GM23338 (cell line): ENCODE measurements at regions not wholly inside any gene's neighbourhood (a gene's known extent, or its start where the extent isn't known, plus 50 kb on each side); places are given as distances from the start of the nearest gene placed in this dataset.

Source experiments
- ATAC-seq: fragments of 200-7000 bp; cut with Tn5 transposase; 3 replicates; pipeline ENCODE4 v1.9.1; 2020
- DNase-seq: peaks from one replicate; pipeline ENCODE4 v3.0.0-alpha.2; 2015; ENCODE audit warnings: low spot score
- H2AFZ ChIP-seq: fragments of 200-600 bp; sonication (generic); 2 replicates; pipeline ENCODE4 v1.8.0; 2016; ENCODE audit warnings: antibody characterized with exemption, mild to moderate bottlenecking, moderate library complexity
- H3F3A ChIP-seq: fragments of 200-600 bp; sonication (generic); replicated peaks from 2 replicates; pipeline ENCODE4 v1.8.0; 2017; ENCODE audit warnings: antibody characterized with exemption, mixed run types, low read depth
- H3K27ac ChIP-seq: fragments of 200-600 bp; sonication (generic); 2 replicates; pipeline ENCODE4 v1.6.1; 2016; ENCODE audit warnings: low read depth
- H3K27me3 ChIP-seq: fragments of 200-600 bp; sonication (generic); 2 replicates; pipeline ENCODE4 v1.8.0; 2016; ENCODE audit warnings: mild to moderate bottlenecking, mixed run types, moderate library complexity; ENCODE audit not compliant: insufficient read depth
- H3K36me3 ChIP-seq: fragments of 200-600 bp; sonication (generic); 2 replicates; pipeline ENCODE4 v1.8.0; 2016; ENCODE audit warnings: mild to moderate bottlenecking; ENCODE audit not compliant: insufficient read depth
- H3K4me1 ChIP-seq: fragments of 200-600 bp; sonication (generic); 2 replicates; pipeline ENCODE4 v1.8.0; 2016; ENCODE audit warnings: mild to moderate bottlenecking, moderate library complexity; ENCODE audit not compliant: insufficient read depth
- H3K4me2 ChIP-seq: fragments of 200-600 bp; sonication (generic); 2 replicates; pipeline ENCODE4 v1.7.1; 2017; ENCODE audit warnings: mixed run types
- H3K4me3 ChIP-seq: fragments of 200-600 bp; sonication (generic); 2 replicates; pipeline ENCODE4 v1.6.1; 2016; ENCODE audit warnings: mixed run types
- H3K79me2 ChIP-seq: fragments of 200-600 bp; sonication (generic); replicated peaks from 2 replicates; pipeline ENCODE4 v1.8.0; 2017; ENCODE audit warnings: mild to moderate bottlenecking; ENCODE audit not compliant: insufficient read depth
- H3K9me2 ChIP-seq: fragments of 200-600 bp; sonication (generic); 2 replicates; pipeline ENCODE4 v1.8.0; 2017; ENCODE audit not compliant: insufficient read depth
- H4K20me1 ChIP-seq: fragments of 200-600 bp; sonication (generic); replicated peaks from 2 replicates; pipeline ENCODE4 v1.8.0; 2017; ENCODE audit warnings: mild to moderate bottlenecking; ENCODE audit not compliant: insufficient read depth
- H3K27ac Mint-ChIP-seq: 2 replicates; pipeline ENCODE4 v1.8.0; 2020; ENCODE audit warnings: inconsistent platforms, mild to moderate bottlenecking, moderate library complexity, mixed read lengths
- H3K27me3 Mint-ChIP-seq: 3 replicates; pipeline ENCODE4 v1.8.0; 2022; ENCODE audit warnings: low read depth, mild to moderate bottlenecking, moderate library complexity, mixed read lengths, inconsistent platforms; ENCODE audit not compliant: insufficient read depth, poor library complexity
- H3K36me3 Mint-ChIP-seq: 3 replicates; pipeline ENCODE4 v1.8.0; 2021; ENCODE audit warnings: low read depth, mild to moderate bottlenecking, inconsistent platforms, moderate library complexity, mixed read lengths
- H3K4me1 Mint-ChIP-seq: 3 replicates; pipeline ENCODE4 v1.8.0; 2020; ENCODE audit warnings: mild to moderate bottlenecking, inconsistent platforms, mixed read lengths
- H3K4me3 Mint-ChIP-seq: 3 replicates; pipeline ENCODE4 v1.8.0; 2021; ENCODE audit warnings: moderate library complexity, mild to moderate bottlenecking, inconsistent platforms, mixed read lengths
- H3K9me3 Mint-ChIP-seq: 3 replicates; pipeline ENCODE4 v1.8.0; 2020; ENCODE audit warnings: moderate library complexity, mild to moderate bottlenecking, inconsistent platforms, mixed read lengths
- NANOG ChIP-seq: IDR thresholded peaks from 2 replicates; pipeline ENCODE4 v1.6.1; 2016; ENCODE audit warnings: antibody characterized with exemption, borderline replicate concordance
- POLR2AphosphoS5 ChIP-seq: IDR thresholded peaks from 2 replicates; pipeline ENCODE4 v1.6.1; 2016; ENCODE audit warnings: antibody characterized with exemption, low read depth
- STAT1 ChIP-seq: IDR thresholded peaks from one replicate; pipeline ENCODE4 v1.6.1; 2016; ENCODE audit warnings: antibody characterized with exemption; ENCODE audit not compliant: unreplicated experiment
- TF ChIP-seq, protein P1 (sequence below), 2 experiments: fragments of 200-600 bp in 1 of 2; sonication (generic) in 1 of 2; conservative IDR thresholded peaks; 2 replicates each; pipeline versions ENCODE4 v1.5.1 to v1.6.1; 2016 to 2017; ENCODE audit warnings: antibody characterized with exemption in 2 of 2, low read depth in 2 of 2, mild to moderate bottlenecking in 2 of 2, moderate library complexity in 1 of 2

DNA sequence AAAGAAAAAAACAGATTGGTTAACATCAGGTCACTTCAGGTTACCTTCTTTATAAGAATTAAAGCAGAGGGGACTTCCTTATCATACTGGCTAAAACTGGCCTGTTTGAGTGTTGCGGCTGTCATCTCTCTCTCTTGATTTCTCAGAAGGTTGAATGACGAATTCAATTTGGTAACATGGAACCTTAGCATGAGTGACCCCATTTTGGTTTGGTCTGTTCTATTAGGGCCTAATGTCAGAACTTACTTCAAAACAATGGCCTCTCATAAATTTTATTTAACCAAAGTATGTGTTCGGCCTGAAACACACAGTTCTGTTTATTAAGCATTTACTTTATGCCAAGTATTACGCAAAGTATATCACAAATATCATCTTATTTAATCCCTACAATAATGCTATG is 147.5 kb downstream of the CAAP1 start:
- Histone ChIP-seq H3K36me3 (no peaks in the 10 kb centered on the region), H3K27me3 (no peaks in the 10 kb centered on the region), H3K9me2 (no peaks in the 10 kb centered on the region), H3K4me3 (no peak overlapping the region), H3K4me2 (no peak overlapping the region), H3K4me1 (peaks cover 42% of the 10 kb centered on the region), H3F3A (no peaks in the 10 kb centered on the region), H2AFZ (no peak overlapping the region), H4K20me1 (no peaks in the 10 kb centered on the region), H3K27ac (0 out of 2 replicates have a peak overlapping the region, but pooled peaks have one; percentile 92), H3K79me2 (no peaks in the 10 kb centered on the region)
- peaks cover 13% of the 10 kb centered on the region; the same call in 2 of the 3 replicates for H3K36me3 Mint-ChIP-seq
- peaks cover 44% of the 10 kb centered on the region for H3K4me1 Mint-ChIP-seq
- H3K9me3 Mint-ChIP-seq = peaks cover 15% of the 10 kb centered on the region; the same call in 2 of the 3 replicates
- peaks cover 3% of the 10 kb centered on the region for H3K27me3 Mint-ChIP-seq
- TF ChIP-seq, protein P1, sequence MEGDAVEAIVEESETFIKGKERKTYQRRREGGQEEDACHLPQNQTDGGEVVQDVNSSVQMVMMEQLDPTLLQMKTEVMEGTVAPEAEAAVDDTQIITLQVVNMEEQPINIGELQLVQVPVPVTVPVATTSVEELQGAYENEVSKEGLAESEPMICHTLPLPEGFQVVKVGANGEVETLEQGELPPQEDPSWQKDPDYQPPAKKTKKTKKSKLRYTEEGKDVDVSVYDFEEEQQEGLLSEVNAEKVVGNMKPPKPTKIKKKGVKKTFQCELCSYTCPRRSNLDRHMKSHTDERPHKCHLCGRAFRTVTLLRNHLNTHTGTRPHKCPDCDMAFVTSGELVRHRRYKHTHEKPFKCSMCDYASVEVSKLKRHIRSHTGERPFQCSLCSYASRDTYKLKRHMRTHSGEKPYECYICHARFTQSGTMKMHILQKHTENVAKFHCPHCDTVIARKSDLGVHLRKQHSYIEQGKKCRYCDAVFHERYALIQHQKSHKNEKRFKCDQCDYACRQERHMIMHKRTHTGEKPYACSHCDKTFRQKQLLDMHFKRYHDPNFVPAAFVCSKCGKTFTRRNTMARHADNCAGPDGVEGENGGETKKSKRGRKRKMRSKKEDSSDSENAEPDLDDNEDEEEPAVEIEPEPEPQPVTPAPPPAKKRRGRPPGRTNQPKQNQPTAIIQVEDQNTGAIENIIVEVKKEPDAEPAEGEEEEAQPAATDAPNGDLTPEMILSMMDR (conservative IDR thresholded peaks at IDR 0.05; ENCODE audit: low read depth in 2 of 2) = no peak
- TF ChIP-seq POLR2AphosphoS5 = no peak
- no peak overlapping the region for H3K4me3 Mint-ChIP-seq
- no peak overlapping the region for H3K27ac Mint-ChIP-seq
- DNase-seq (no peak), ATAC-seq (no peak)

DNA sequence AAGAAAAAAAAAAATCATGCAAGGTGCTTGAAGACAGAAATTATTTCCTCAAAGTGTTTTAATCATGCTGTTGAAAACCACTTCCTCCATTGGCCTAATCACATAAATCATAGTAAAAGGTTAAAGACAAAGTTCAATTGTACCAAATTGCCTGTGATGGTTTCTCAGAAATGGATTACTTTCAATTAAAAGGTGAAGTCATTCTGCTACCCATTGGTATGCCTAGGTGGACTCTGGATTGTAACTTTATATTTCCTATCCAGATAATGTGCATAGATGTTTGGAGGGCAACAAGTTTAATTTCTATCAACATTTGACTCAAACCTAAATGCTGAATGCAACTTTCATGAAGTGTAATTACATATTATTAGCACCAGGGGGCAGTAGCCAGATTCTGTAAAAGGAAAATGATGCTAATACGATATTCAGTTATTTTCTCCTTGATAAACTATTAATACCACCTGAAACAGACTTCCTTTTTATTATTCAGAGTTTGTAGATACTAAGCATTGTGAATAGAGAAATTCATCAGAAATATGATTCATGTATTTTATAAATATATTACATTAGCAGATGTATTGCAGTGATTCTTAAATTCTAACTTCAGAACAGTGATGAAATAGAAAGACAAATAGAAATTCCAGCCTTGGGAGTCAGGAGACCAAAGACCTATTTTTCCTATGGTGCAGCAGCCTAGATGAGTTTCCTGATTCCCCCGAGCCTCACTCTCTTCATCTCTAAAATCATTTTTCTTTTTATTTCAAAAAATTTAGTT is 148.2 kb downstream of the CAAP1 start:
- peaks cover 21% of the 10 kb centered on the region for H3K36me3 Mint-ChIP-seq
- peaks cover 3% of the 10 kb centered on the region for H3K27me3 Mint-ChIP-seq
- H3K4me3 Mint-ChIP-seq = no peak overlapping the region
- Histone ChIP-seq H3K36me3 (no peaks in the 10 kb centered on the region), H3K27ac (no peak overlapping the region), H2AFZ (no peak overlapping the region), H3F3A (no peaks in the 10 kb centered on the region), H3K4me1 (peaks cover 42% of the 10 kb centered on the region), H3K79me2 (no peaks in the 10 kb centered on the region), H4K20me1 (no peaks in the 10 kb centered on the region), H3K4me3 (no peak overlapping the region), H3K4me2 (no peak overlapping the region), H3K27me3 (no peaks in the 10 kb centered on the region), H3K9me2 (no peaks in the 10 kb centered on the region)
- DNase-seq (peak; percentile 67), ATAC-seq (no peak)
- peaks cover 22% of the 10 kb centered on the region; the same call in 2 of the 3 replicates for H3K9me3 Mint-ChIP-seq
- TF ChIP-seq, protein P1 (conservative IDR thresholded peaks at IDR 0.05; ENCODE audit: low read depth in 2 of 2) = peak; percentile 61 to 93
- no peak for TF ChIP-seq POLR2AphosphoS5
- H3K27ac Mint-ChIP-seq = no peak overlapping the region
- H3K4me1 Mint-ChIP-seq = peaks cover 44% of the 10 kb centered on the region

GRCh38 chr9:26742828-26743476 is 149.7 kb downstream of the CAAP1 start:
- ATAC-seq (no peak), DNase-seq (no peak)
- Mint-ChIP-seq H3K27ac (peak overlapping the region; percentile 37; the same call in 1 of the 2 replicates), H3K36me3 (peaks cover 25% of the 10 kb centered on the region), H3K27me3 (no peaks in the 10 kb centered on the region), H3K4me1 (peaks cover 35% of the 10 kb centered on the region), H3K9me3 (peaks cover 28% of the 10 kb centered on the region), H3K4me3 (0 out of 3 replicates have a peak overlapping the region, but pooled peaks have one; percentile 2)
- no peak for TF ChIP-seq STAT1
- 0 out of 2 replicates have a peak, but pooled peaks have one; percentile 51 for TF ChIP-seq NANOG
- Histone ChIP-seq H3K79me2 (no peaks in the 10 kb centered on the region), H4K20me1 (no peaks in the 10 kb centered on the region), H3F3A (no peaks in the 10 kb centered on the region), H3K4me2 (peak overlapping the region; percentile 24), H3K4me1 (peaks cover 35% of the 10 kb centered on the region), H3K27ac (no peak overlapping the region), H3K4me3 (no peak overlapping the region), H2AFZ (no peak overlapping the region), H3K9me2 (no peaks in the 10 kb centered on the region), H3K27me3 (no peaks in the 10 kb centered on the region), H3K36me3 (no peaks in the 10 kb centered on the region)
